SK-N-SH treated with all-trans-retinoic acid at 6 μM for 48 hours (cell line): ENCODE measurements at regions not wholly inside any gene's neighbourhood (a gene's known extent, or its start where the extent isn't known, plus 50 kb on each side); places are given as distances from the start of the nearest gene placed in this dataset.

ENCODE experiments used
- ATAC-seq: fragments of 200-7000 bp; cut with Tn5 transposase; 3 replicates; pipeline ENCODE4 v1.9.1; 2020; ENCODE audit warnings: mild to moderate bottlenecking, moderate library complexity
- BACH2 ChIP-seq: fragments of 250-450 bp; sonication (Bioruptor Pico); IDR thresholded peaks from 2 replicates; pipeline ENCODE4 v1.9.0; 2021; ENCODE audit warnings: mild to moderate bottlenecking, borderline replicate concordance
- CREB5 ChIP-seq: fragments of 250-450 bp; sonication (Bioruptor Pico); IDR thresholded peaks from 2 replicates; pipeline ENCODE4 v1.5.1; 2020; ENCODE audit warnings: low read depth, mild to moderate bottlenecking, moderate library complexity
- CSDC2 ChIP-seq: fragments of 250-450 bp; sonication (Bioruptor Pico); IDR thresholded peaks from 2 replicates; pipeline ENCODE4 v1.5.0; 2020; ENCODE audit warnings: mild to moderate bottlenecking, moderate library complexity
- GLIS3 ChIP-seq: fragments of 250-450 bp; sonication (Bioruptor Pico); IDR thresholded peaks from 2 replicates; pipeline ENCODE4 v1.5.0; 2020; ENCODE audit warnings: mild to moderate bottlenecking, moderate library complexity
- ISL1 ChIP-seq: fragments of 250-450 bp; sonication (Bioruptor Pico); IDR thresholded peaks from 2 replicates; pipeline ENCODE4 v2.1.2; 2022; ENCODE audit warnings: mild to moderate bottlenecking, moderate library complexity
- OSR1 ChIP-seq: fragments of 250-450 bp; sonication (Bioruptor Pico); IDR thresholded peaks from 2 replicates; pipeline ENCODE4 v1.8.0; 2022; ENCODE audit warnings: moderate library complexity, mild to moderate bottlenecking, inconsistent platforms
- PATZ1 ChIP-seq: fragments of 250-450 bp; sonication (Bioruptor Pico); IDR thresholded peaks from 2 replicates; pipeline ENCODE4 v1.8.0; 2020; ENCODE audit warnings: mild to moderate bottlenecking, moderate library complexity, borderline replicate concordance
- POU6F1 ChIP-seq: fragments of 250-450 bp; sonication (Bioruptor Pico); IDR thresholded peaks from 2 replicates; pipeline ENCODE4 v1.8.0; 2021; ENCODE audit warnings: low read depth, mild to moderate bottlenecking, moderate library complexity, borderline replicate concordance
- PPARA ChIP-seq: fragments of 250-450 bp; sonication (Bioruptor Pico); IDR thresholded peaks from 2 replicates; pipeline ENCODE4 v1.5.0; 2020; ENCODE audit warnings: mild to moderate bottlenecking, borderline replicate concordance
- SNAI2 ChIP-seq: fragments of 250-450 bp; sonication (Bioruptor Pico); IDR thresholded peaks from 2 replicates; pipeline ENCODE4 v1.5.0; 2020; ENCODE audit warnings: mild to moderate bottlenecking, moderate library complexity
- TCF4 ChIP-seq: fragments of 250-450 bp; sonication (Bioruptor Pico); IDR thresholded peaks from 2 replicates; pipeline ENCODE4 v1.8.0; 2021; ENCODE audit warnings: mild to moderate bottlenecking, moderate library complexity, borderline replicate concordance
- TOX ChIP-seq: fragments of 250-450 bp; sonication (Bioruptor Pico); IDR thresholded peaks from 2 replicates; pipeline ENCODE4 v1.8.0; 2021; ENCODE audit warnings: mild to moderate bottlenecking, moderate library complexity, borderline replicate concordance
- TSHZ2 ChIP-seq: fragments of 250-450 bp; sonication (Bioruptor Pico); IDR thresholded peaks from 2 replicates; pipeline ENCODE4 v1.5.0; 2020; ENCODE audit warnings: mild to moderate bottlenecking, moderate library complexity
- ZC3H10 ChIP-seq: fragments of 250-450 bp; sonication (Bioruptor Pico); IDR thresholded peaks from 2 replicates; pipeline ENCODE4 v1.5.1; 2021; ENCODE audit warnings: mild to moderate bottlenecking, moderate library complexity
- ZFP3 ChIP-seq: fragments of 250-450 bp; sonication (Bioruptor Pico); IDR thresholded peaks from 2 replicates; pipeline ENCODE4 v1.5.0; 2020; ENCODE audit warnings: mild to moderate bottlenecking, moderate library complexity
- ZFP30 ChIP-seq: fragments of 450-650 bp; formaldehyde crosslinking; IDR thresholded peaks from 2 replicates; pipeline ENCODE4 v1.5.0; 2022; ENCODE audit warnings: mild to moderate bottlenecking, moderate library complexity
- ZNF70 ChIP-seq: fragments of 450-650 bp; formaldehyde crosslinking; IDR thresholded peaks from 2 replicates; pipeline ENCODE4 v1.5.0; 2020; ENCODE audit warnings: mild to moderate bottlenecking, moderate library complexity
- ZNF8 ChIP-seq: fragments of 450-650 bp; formaldehyde crosslinking; IDR thresholded peaks from 2 replicates; pipeline ENCODE4 v1.5.0; 2020; ENCODE audit warnings: mild to moderate bottlenecking, moderate library complexity

GRCh38 chr1:5002676-5003075, 348.3 kb downstream of the AJAP1 start:
- ATAC-seq: no peak
- TF ChIP-seq ZFP3 (CRISPR knock-in tag) (no peak), ZNF70 (CRISPR knock-in tag) (no peak), ZC3H10 (no peak), SNAI2 (CRISPR knock-in tag) (no peak), ZNF8 (CRISPR knock-in tag) (no peak), ISL1 (CRISPR knock-in tag) (no peak)

GRCh38 chr1:5001466-5001865, 347.1 kb downstream of the AJAP1 start:
- no peak for ATAC-seq
- TF ChIP-seq ZFP30 (CRISPR knock-in tag): no peak
- no peak for TF ChIP-seq TCF4 (CRISPR knock-in tag)
- no peak for TF ChIP-seq ISL1 (CRISPR knock-in tag)
- TF ChIP-seq GLIS3 (CRISPR knock-in tag): no peak
- TF ChIP-seq OSR1 (CRISPR knock-in tag): no peak
- TF ChIP-seq TOX (CRISPR knock-in tag): no peak
- TF ChIP-seq ZFP3 (CRISPR knock-in tag): no peak
- TF ChIP-seq PATZ1: no peak
- no peak for TF ChIP-seq TSHZ2
- no peak for TF ChIP-seq ZC3H10
- no peak for TF ChIP-seq PPARA (CRISPR knock-in tag)

GRCh38 chr1:4986306-4986705, 331.9 kb downstream of the AJAP1 start:
- TF ChIP-seq ISL1 (CRISPR knock-in tag) (no peak), ZC3H10 (no peak), CSDC2 (no peak)
- no peak for ATAC-seq

- no peak for TF ChIP-seq ZFP3 (CRISPR knock-in tag)
- no peak for TF ChIP-seq PATZ1
- TF ChIP-seq CREB5 (CRISPR knock-in tag): no peak
- TF ChIP-seq OSR1 (CRISPR knock-in tag): no peak
- no peak for TF ChIP-seq GLIS3 (CRISPR knock-in tag)
- TF ChIP-seq TSHZ2: no peak
- no peak for ATAC-seq
Observed at GRCh38 chr1:4984841-4985240, 330.4 kb downstream of the AJAP1 start.

- ATAC-seq: no peak
- TF ChIP-seq ZNF70 (CRISPR knock-in tag): no peak
- TF ChIP-seq PATZ1: no peak
- TF ChIP-seq GLIS3 (CRISPR knock-in tag): no peak
- TF ChIP-seq CREB5 (CRISPR knock-in tag): no peak
- TF ChIP-seq ZC3H10: no peak
- no peak for TF ChIP-seq POU6F1 (CRISPR knock-in tag)
- TF ChIP-seq OSR1 (CRISPR knock-in tag): no peak
- TF ChIP-seq TOX (CRISPR knock-in tag): no peak
- TF ChIP-seq BACH2 (CRISPR knock-in tag): no peak
Observed at GRCh38 chr1:4980211-4980610, 325.8 kb downstream of the AJAP1 start.
